Astrocyte of the spinal cord (primary cell): ENCODE measurements at regions not wholly inside any gene's neighbourhood (a gene's known extent, or its start where the extent isn't known, plus 50 kb on each side); places are given as distances from the start of the nearest gene placed in this dataset.
"Not testable (repeated sequence)": the region's sequence is repeated elsewhere in the genome, so short reads cannot be mapped to it uniquely, and the experiment has no call there.

ENCODE experiments used
- DNase-seq: peaks from one replicate; pipeline ENCODE4 v3.0.0; 2011; ENCODE audit warnings: low read depth, low spot score
- H3K4me3 ChIP-seq: 2 replicates; pipeline ENCODE4 v1.5.1; 2011; ENCODE audit warnings: low read depth, mild to moderate bottlenecking, low read length, moderate library complexity
- in situ Hi-C: cut with HindIII; loops from 2 replicates; pipeline ENCODE4 v1.10.0; 2017; ENCODE audit warnings: low sequenced_read_pairs
- TF ChIP-seq, protein P1 (sequence below): IDR thresholded peaks from 2 replicates; pipeline ENCODE4 v1.5.1; 2012; ENCODE audit warnings: low read depth, mild to moderate bottlenecking, low read length, inconsistent platforms

DNA sequence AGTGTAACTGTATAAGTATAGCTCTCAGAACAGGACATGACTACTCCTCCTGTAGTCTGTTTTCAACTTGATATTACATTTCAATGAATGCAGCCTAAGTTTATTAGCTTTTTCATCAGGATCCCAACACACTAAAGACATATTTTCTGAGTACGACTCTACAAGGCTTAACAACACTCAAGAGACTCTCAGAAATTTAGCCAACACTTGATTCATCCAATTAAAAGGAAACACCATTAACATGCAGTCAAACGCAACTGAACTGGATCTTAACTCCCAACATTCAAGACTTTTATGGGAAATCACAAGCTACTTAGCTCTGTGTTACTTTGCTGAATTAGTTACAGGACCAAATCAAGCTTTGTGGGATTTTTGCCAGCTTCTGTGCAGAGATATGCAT lies 65.2 kb upstream of the SGIP1 start:
- no peak for DNase-seq
- TF ChIP-seq, protein P1, sequence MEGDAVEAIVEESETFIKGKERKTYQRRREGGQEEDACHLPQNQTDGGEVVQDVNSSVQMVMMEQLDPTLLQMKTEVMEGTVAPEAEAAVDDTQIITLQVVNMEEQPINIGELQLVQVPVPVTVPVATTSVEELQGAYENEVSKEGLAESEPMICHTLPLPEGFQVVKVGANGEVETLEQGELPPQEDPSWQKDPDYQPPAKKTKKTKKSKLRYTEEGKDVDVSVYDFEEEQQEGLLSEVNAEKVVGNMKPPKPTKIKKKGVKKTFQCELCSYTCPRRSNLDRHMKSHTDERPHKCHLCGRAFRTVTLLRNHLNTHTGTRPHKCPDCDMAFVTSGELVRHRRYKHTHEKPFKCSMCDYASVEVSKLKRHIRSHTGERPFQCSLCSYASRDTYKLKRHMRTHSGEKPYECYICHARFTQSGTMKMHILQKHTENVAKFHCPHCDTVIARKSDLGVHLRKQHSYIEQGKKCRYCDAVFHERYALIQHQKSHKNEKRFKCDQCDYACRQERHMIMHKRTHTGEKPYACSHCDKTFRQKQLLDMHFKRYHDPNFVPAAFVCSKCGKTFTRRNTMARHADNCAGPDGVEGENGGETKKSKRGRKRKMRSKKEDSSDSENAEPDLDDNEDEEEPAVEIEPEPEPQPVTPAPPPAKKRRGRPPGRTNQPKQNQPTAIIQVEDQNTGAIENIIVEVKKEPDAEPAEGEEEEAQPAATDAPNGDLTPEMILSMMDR: no peak
- no peak overlapping the region for H3K4me3 ChIP-seq
- in situ Hi-C loops: no loop called here

DNA sequence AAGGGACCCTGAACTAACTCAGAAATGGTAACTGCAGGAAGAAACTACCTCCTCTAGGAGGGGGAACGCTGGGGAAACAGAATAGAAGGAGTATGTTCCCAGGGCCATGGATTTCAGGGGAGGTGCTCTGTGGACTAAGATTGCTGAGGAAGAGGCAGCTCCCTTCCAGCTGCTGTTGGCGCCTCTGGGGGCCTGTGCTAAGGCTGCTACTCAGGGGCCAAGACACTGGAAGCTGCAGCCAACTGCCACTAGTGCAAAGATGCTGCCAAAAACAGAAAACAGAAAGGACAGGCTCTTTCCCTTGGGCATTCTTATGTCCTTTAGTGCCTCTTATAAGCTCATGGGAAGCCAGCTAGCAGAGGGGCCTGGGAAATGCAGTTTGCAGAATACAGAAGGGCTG lies 58.0 kb upstream of the SGIP1 start:
- DNase-seq: no peak
- no peak overlapping the region for H3K4me3 ChIP-seq
- TF ChIP-seq, protein P1: no peak
- in situ Hi-C loops: no loop called here

DNA sequence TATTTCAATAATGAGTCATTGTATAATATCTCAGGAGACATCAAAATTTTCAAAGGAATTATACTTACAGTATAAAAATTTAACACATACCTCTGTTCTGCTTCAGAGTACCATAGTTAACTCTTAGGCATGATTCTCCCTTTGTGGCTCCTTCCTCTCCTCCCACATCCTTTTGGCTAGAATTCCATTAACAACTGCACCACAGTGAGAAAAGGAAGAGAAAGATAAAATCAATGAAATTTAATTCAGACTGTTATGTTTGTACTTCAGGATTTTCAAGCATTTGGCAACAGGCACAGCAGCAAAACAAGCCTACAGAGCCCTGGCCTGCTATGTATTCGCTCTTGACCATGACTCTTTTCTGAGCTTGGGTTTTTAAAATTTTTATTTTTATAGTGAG lies 57.2 kb upstream of the SGIP1 start:
- in situ Hi-C loops: no loop called here
- DNase-seq: peak; percentile 28
- TF ChIP-seq, protein P1: no peak
- no peak overlapping the region for H3K4me3 ChIP-seq

DNA sequence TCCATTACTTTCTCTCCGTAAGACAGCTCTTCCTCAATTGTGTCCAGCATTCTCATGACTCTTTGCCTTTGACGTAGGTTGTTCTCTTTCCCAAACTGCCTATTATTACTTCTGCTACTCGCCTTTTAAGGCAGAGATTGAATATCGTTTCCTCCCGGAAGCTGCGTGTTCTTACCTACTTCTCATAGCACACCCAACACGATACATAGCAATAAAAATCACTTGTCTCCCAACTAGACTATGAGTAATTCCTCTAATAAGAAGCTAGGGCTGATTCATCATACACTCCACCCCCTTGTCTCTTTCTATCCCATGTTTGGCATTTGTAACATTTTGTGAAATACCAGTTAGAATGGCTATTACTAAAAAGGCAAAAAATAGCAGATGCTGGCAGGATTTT lies 55.8 kb upstream of the SGIP1 start:
- TF ChIP-seq, protein P1: no peak

DNA sequence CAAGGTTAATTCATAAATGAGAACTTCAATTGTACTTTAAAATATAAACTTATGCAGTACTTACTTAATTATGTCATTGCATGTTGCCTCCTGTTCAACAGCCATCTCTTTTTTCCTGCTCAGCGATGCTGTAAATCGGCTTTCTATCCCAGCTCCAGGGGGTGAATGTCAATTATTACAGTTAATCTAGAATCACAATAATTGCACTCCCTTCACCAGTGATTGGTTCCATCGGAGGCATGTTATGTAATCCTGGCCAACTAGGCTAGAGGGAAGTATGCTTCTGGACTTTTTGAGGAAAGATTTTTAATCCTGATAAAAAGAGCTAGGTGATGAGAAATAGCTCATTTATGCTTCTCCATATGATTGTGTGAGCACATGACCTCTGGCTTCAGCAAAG lies 53.8 kb upstream of the SGIP1 start:
- TF ChIP-seq, protein P1: no peak
- in situ Hi-C loops: no loop called here
- no peak for DNase-seq
- no peak overlapping the region for H3K4me3 ChIP-seq

More for the DNA sequence above, 55.8 kb upstream of the SGIP1 start:
- in situ Hi-C loops: no loop called here
- H3K4me3 ChIP-seq: no peak overlapping the region
- peak; percentile 58 for DNase-seq

DNA sequence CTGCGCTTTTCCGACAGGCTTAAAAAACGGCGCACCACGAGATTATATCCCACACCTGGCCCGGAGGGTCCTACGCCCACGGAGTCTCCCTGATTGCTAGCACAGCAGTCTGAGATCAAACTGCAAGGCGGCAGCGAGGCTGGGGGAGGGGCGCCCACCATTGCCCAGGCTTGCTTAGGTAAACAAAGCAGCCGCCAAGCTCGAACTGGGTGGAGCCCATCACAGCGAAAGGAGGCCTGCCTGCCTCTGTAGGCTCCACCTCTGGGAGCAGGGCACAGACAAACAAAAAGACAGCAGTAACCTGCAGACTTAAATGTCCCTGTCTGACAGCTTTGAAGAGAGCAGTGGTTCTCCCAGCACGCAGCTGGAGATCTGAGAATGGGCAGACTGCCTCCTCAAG lies 52.7 kb upstream of the SGIP1 start:
- H3K4me3 ChIP-seq, in situ Hi-C loops, DNase-seq: not testable (repeated sequence)
